GM12864 (cell line): ENCODE measurements at regions not wholly inside any gene's neighbourhood (a gene's known extent, or its start where the extent isn't known, plus 50 kb on each side); places are given as distances from the start of the nearest gene placed in this dataset.

Source experiments
- DNase-seq: peaks from one replicate; pipeline ENCODE4 v3.0.0-alpha.2; 2011; ENCODE audit warnings: low read depth
- H3K4me3 ChIP-seq: 2 replicates; pipeline ENCODE4 v1.5.1; 2011; ENCODE audit warnings: mild to moderate bottlenecking, low read depth, low read length, control low read depth
- TF ChIP-seq, protein P1 (sequence below): IDR thresholded peaks from 2 replicates; pipeline ENCODE4 v1.5.1; 2011; ENCODE audit warnings: low read depth, mild to moderate bottlenecking, moderate library complexity, low read length, control low read depth, inconsistent platforms; ENCODE audit errors: missing control alignments

DNA sequence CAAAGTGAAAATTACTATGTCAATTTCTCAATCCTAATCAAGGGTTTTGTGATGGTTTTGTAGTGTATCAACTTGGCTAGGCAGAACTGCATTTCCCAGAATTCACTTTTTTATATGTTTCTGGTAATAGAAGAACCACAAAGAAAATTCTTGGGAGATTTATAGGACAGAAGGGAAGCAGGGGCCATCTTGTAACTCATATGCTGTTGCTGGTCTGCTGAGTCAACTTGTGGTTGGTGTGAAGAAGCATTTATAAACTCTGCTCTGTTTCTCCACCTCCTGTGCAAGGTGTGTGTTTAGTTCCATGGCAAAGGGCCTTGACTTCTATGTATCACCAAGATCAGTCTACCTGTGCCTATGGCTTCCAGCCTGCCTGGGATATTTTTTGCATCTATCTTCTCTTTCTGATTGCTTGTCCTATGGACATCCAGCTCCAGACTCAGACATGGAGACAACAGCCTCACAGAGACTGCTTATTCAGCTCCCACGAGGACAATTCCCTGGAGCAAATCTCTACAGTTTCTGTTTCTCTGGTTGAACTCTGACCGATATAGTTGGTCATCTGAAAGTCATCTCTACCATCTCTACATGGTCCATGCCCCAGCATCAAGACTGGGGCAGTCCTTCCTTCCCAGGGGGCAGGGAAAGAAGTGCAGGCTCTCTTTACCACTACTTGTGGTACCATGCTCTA, 364.3 kb upstream of the DDHD1 start:
- no peak for DNase-seq
- TF ChIP-seq, protein P1, sequence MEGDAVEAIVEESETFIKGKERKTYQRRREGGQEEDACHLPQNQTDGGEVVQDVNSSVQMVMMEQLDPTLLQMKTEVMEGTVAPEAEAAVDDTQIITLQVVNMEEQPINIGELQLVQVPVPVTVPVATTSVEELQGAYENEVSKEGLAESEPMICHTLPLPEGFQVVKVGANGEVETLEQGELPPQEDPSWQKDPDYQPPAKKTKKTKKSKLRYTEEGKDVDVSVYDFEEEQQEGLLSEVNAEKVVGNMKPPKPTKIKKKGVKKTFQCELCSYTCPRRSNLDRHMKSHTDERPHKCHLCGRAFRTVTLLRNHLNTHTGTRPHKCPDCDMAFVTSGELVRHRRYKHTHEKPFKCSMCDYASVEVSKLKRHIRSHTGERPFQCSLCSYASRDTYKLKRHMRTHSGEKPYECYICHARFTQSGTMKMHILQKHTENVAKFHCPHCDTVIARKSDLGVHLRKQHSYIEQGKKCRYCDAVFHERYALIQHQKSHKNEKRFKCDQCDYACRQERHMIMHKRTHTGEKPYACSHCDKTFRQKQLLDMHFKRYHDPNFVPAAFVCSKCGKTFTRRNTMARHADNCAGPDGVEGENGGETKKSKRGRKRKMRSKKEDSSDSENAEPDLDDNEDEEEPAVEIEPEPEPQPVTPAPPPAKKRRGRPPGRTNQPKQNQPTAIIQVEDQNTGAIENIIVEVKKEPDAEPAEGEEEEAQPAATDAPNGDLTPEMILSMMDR: no peak
- no peak overlapping the region for H3K4me3 ChIP-seq

DNA sequence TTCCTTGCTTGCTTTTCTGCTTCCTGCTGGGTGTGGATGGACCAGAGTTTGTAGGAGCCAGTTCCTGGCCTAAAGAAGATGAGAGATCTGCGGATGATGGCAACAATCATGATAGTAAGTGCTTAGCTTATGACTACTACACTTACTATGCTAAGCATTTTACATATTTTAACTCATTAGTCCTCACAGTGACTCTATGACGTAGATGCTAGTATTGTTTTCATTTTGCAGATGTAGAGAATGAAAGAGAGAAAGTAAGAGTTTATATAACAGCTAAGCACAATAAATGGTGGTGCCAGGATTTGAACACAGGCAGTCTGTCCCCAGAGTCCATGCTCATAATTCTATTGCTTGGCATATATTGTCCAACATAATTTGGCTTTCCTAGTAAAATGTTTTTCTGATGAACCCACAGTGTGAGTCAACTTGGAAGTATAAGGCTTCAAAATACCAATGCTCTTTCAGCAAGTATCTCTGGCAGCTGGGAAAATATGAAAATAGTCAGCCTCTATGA, 363.2 kb upstream of the DDHD1 start:
- DNase-seq: no peak
- H3K4me3 ChIP-seq: no peak overlapping the region
- TF ChIP-seq, protein P1: no peak

DNA sequence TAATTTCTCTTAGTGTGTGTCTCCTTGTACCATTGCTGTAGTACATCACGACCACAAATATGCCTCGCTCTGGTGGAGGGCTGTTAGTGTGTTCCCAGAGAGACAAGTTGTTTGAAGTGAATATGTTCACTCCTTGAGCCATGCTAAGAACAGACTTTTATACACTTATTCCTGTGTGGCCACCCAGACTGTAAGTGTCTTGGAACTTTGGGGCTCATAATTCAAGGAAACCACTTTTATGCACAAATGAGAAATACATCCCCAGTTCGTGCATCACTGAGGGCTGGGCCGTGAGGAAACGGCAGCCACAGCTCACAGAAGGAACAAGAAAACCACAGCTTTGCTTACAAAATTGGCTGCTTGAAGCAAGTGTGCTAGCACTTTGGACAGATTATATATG, 362.2 kb upstream of the DDHD1 start:
- no peak for DNase-seq

DNA sequence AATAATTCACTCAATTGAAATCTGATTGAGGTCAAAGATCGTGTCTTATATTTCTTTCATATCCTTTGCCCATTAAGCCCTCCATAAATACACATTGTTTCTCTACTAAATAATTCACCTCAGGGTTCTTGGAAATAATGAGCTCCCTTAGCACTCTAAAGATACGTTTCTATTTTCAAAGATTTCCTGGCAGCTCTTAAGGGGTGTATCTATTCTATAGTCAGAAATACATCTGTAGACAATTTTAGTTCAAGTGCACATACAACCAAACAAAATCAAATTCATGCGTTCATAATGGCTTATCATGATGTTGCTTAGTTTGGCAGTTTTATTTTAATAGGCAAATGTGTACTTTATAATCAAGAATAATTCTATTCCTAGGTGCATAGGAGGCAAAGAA, 361.1 kb upstream of the DDHD1 start:
- no peak overlapping the region for H3K4me3 ChIP-seq
- DNase-seq: no peak
- TF ChIP-seq, protein P1: no peak

More for the DNA sequence above, 362.2 kb upstream of the DDHD1 start:
- H3K4me3 ChIP-seq: no peak overlapping the region
- TF ChIP-seq, protein P1: no peak

DNA sequence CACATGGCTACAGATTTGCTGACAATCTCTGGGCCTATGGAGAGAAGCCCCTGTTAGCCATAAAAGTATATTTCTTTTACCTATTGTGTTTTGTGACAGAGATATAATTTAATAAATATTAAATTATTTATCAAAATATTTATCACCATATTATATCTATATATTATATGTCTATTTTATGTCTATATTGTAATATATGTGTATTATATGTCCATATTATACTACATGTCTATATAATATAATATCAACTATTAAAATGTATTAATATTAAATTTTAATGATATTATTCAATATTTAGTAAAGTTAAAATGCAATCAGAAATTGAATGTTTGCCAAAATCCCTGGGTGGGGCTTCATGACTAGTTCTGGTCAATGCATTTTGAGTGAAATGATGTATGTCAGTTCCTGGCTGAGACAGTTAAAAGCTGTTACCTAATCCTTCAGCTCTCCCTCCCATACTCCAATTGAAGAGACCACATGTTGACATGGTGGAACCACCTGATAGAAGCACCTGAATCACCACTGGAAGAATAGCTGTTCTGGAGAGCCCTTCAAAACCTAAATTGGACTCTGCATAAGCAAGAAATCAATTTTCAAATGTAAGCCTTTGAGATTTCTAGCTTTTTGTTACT, 357.3 kb upstream of the DDHD1 start:
- TF ChIP-seq, protein P1: no peak
- DNase-seq: no peak
- H3K4me3 ChIP-seq: no peak overlapping the region

DNA sequence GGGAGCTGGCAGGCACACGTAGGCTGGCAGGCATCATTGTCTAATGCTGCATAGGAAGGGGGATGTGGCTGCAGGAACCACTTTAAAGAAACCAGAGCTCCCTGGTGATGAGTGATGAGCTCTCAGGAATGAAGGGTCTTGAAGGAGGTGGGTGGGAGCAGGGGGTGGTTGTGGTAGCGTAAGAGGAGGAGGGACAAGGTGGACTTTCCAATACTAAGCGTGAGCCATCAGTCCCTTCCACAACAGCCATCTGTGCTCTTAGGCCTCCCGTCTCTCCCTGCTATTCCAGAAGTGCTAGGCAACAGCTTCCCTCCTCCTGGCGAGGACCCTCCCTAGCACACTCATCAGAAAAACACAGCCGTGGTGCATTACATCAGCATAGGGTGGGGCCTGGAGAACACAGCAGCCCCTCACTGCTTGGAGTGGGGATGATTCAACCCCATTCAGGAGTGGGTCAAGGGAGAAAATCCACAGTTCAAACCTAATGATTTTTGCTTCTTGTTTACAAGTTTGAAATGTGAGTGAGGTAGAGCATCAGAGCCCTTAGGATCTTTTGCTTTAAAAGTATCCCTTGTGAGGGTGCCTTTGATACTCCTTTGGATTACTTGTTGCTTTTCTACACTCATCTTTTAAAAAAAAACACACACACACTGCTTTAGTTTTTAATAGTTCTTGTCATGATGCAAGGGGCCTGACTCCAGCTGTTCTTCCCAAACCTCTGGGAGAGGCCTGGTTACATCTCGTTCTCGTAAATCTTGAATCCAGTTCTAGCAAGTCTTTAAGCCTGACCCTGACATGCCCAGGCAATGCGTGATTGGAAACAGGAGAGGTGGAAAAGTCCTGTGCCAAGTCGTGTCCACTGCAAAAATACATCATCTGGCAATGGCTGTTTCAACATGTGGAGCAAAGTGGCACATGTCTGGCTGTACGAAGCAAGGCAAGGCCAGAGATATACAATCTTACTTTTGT, 356.4 kb upstream of the DDHD1 start:
- no peak for DNase-seq
- no peak overlapping the region for H3K4me3 ChIP-seq

More for the DNA sequence above, 356.4 kb upstream of the DDHD1 start:
- TF ChIP-seq, protein P1: no peak
